B cell (primary cell): ENCODE measurements at regions not wholly inside any gene's neighbourhood (a gene's known extent, or its start where the extent isn't known, plus 50 kb on each side); places are given as distances from the start of the nearest gene placed in this dataset.

ENCODE experiments used
- EZH2 ChIP-seq: IDR thresholded peaks from 2 replicates; pipeline ENCODE4 v1.6.1; 2012; ENCODE audit warnings: borderline replicate concordance, low read depth, mild to moderate bottlenecking, moderate library complexity, low read length; ENCODE audit not compliant: insufficient read depth, poor library complexity, severe bottlenecking
- TF ChIP-seq, protein P1 (sequence below): fragments of 200-600 bp; IDR thresholded peaks from one replicate; pipeline ENCODE4 v1.8.0; 2022; ENCODE audit warnings: antibody characterized with exemption, mild to moderate bottlenecking

- TF ChIP-seq, protein P1, sequence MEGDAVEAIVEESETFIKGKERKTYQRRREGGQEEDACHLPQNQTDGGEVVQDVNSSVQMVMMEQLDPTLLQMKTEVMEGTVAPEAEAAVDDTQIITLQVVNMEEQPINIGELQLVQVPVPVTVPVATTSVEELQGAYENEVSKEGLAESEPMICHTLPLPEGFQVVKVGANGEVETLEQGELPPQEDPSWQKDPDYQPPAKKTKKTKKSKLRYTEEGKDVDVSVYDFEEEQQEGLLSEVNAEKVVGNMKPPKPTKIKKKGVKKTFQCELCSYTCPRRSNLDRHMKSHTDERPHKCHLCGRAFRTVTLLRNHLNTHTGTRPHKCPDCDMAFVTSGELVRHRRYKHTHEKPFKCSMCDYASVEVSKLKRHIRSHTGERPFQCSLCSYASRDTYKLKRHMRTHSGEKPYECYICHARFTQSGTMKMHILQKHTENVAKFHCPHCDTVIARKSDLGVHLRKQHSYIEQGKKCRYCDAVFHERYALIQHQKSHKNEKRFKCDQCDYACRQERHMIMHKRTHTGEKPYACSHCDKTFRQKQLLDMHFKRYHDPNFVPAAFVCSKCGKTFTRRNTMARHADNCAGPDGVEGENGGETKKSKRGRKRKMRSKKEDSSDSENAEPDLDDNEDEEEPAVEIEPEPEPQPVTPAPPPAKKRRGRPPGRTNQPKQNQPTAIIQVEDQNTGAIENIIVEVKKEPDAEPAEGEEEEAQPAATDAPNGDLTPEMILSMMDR = no peak
- TF ChIP-seq EZH2 = no peak
Observed at GRCh38 chr6:91834813-91835212, 1247.9 kb upstream of the MAP3K7 start.
